ENCODE measurements at regions not wholly inside any gene's neighbourhood (a gene's known extent, or its start where the extent isn't known, plus 50 kb on each side); places are given as distances from the start of the nearest gene placed in this dataset.

GRCh38 chr2:226649871-226650660 lies 149.6 kb downstream of the IRS1 start (continued):
- TF ChIP-seq SALL1 (CRISPR knock-in tag; IDR thresholded peaks at IDR 0.05) (peak; percentile 99), ZNF44 (CRISPR knock-in tag; IDR thresholded peaks at IDR 0.05) (peak; percentile 83; the same call in 1 of the 2 replicates), ZFAT (CRISPR knock-in tag; conservative IDR thresholded peaks at IDR 0.05) (no peak), TRIM22 (IDR thresholded peaks at IDR 0.05) (no peak), KDM3A (CRISPR knock-in tag; IDR thresholded peaks at IDR 0.05; ENCODE audit: low read depth) (no peak; the same call in 1 of the 2 replicates), MIXL1 (CRISPR knock-in tag; IDR thresholded peaks at IDR 0.05) (peak; percentile 59), CREM (IDR thresholded peaks at IDR 0.05) (peak; percentile 67; the same call in 1 of the 2 replicates), CREM (CRISPR knock-in tag; IDR thresholded peaks at IDR 0.05) (no peak), ZNF414 (CRISPR knock-in tag; IDR thresholded peaks at IDR 0.05) (peak; percentile 96), ZNF441 (CRISPR knock-in tag; IDR thresholded peaks at IDR 0.05; ENCODE audit: borderline replicate concordance) (peak; percentile 62; the same call in 1 of the 2 replicates), PAF1 (CRISPR knock-in tag; IDR thresholded peaks at IDR 0.05) (no peak), MED8 (CRISPR knock-in tag; IDR thresholded peaks at IDR 0.05; ENCODE audit: insufficient replicate concordance) (no peak), ZNF484 (CRISPR knock-in tag; IDR thresholded peaks at IDR 0.05; ENCODE audit: borderline replicate concordance, low read depth) (no peak), ZBTB20 (CRISPR knock-in tag; IDR thresholded peaks at IDR 0.05; ENCODE audit: borderline replicate concordance, low read depth) (peak; percentile 87; the same call in 1 of the 2 replicates), KAT2B (IDR thresholded peaks at IDR 0.05; ENCODE audit: borderline replicate concordance, low read depth, low read length) (no peak), SOX5 (CRISPR knock-in tag; IDR thresholded peaks at IDR 0.05; ENCODE audit: borderline replicate concordance) (peak; percentile 100), ELF3 (CRISPR knock-in tag; IDR thresholded peaks at IDR 0.05) (peak; percentile 99), RORA (CRISPR knock-in tag; IDR thresholded peaks at IDR 0.05) (no peak), ZHX2 (IDR thresholded peaks at IDR 0.05; ENCODE audit: low read depth) (0 out of 2 replicates have a peak, but pooled peaks have one; percentile 36), ZHX2 (CRISPR knock-in tag; IDR thresholded peaks at IDR 0.05; ENCODE audit: borderline replicate concordance) (peak; percentile 86; the same call in 1 of the 2 replicates), ATF7 (IDR thresholded peaks at IDR 0.05) (no peak), ATF7 (CRISPR knock-in tag; IDR thresholded peaks at IDR 0.05) (peak; percentile 83), ZNF792 (CRISPR knock-in tag; IDR thresholded peaks at IDR 0.05) (peak; percentile 92), HNRNPUL1 (IDR thresholded peaks at IDR 0.05; ENCODE audit: low read depth, low read length) (no peak)
